H9 (cell line): ENCODE measurements at regions not wholly inside any gene's neighbourhood (a gene's known extent, or its start where the extent isn't known, plus 50 kb on each side); places are given as distances from the start of the nearest gene placed in this dataset.

Source experiments
- DNase-seq: peaks from one replicate; pipeline ENCODE4 v3.0.0-alpha.2; 2017
- H2AFZ ChIP-seq: one replicate; pipeline ENCODE4 v1.6.1; 2013; ENCODE audit warnings: mild to moderate bottlenecking, low read length, control low read depth, moderate library complexity
- H2AK5ac ChIP-seq: 2 replicates; pipeline ENCODE4 v1.6.1; 2013; ENCODE audit warnings: low read length, control low read depth, mixed read lengths; ENCODE audit not compliant: insufficient read length
- H2BK120ac ChIP-seq: one replicate; pipeline ENCODE4 v1.6.1; 2013; ENCODE audit warnings: low read depth, mild to moderate bottlenecking, low read length, control low read depth, inconsistent platforms; ENCODE audit not compliant: poor library complexity, severe bottlenecking
- H2BK12ac ChIP-seq: 2 replicates; pipeline ENCODE4 v1.6.1; 2013; ENCODE audit warnings: low read length, control low read depth, mixed read lengths, low read depth; ENCODE audit not compliant: insufficient read length
- H2BK15ac ChIP-seq: 2 replicates; pipeline ENCODE4 v1.6.1; 2013; ENCODE audit warnings: low read depth, low read length, control low read depth
- H2BK20ac ChIP-seq: one replicate; pipeline ENCODE4 v1.6.1; 2013; ENCODE audit warnings: low read depth, mild to moderate bottlenecking, low read length, control low read depth, inconsistent platforms; ENCODE audit not compliant: poor library complexity, severe bottlenecking
- H2BK5ac ChIP-seq: 2 replicates; pipeline ENCODE4 v1.6.1; 2013; ENCODE audit warnings: low read length, control low read depth, mixed read lengths; ENCODE audit not compliant: insufficient read length
- H3K14ac ChIP-seq: 2 replicates; pipeline ENCODE4 v1.6.1; 2013; ENCODE audit warnings: low read length, control low read depth; ENCODE audit not compliant: insufficient read depth
- H3K18ac ChIP-seq: 2 replicates; pipeline ENCODE4 v1.6.1; 2013; ENCODE audit warnings: low read depth, mild to moderate bottlenecking, mixed read lengths, low read length, control low read depth; ENCODE audit not compliant: insufficient read length
- H3K23ac ChIP-seq: 2 replicates; pipeline ENCODE4 v1.6.1; 2013; ENCODE audit warnings: low read length, control low read depth, mixed read lengths, low read depth; ENCODE audit not compliant: insufficient read length
- H3K23me2 ChIP-seq: 2 replicates; pipeline ENCODE4 v1.6.1; 2013; ENCODE audit warnings: low read depth, mild to moderate bottlenecking, mixed read lengths, low read length, control low read depth; ENCODE audit not compliant: insufficient read length, poor library complexity, severe bottlenecking
- H3K27ac ChIP-seq: 2 replicates; pipeline ENCODE4 v1.5.1; 2013; ENCODE audit warnings: low read length, control low read depth, mixed read lengths, low read depth; ENCODE audit not compliant: insufficient read length
- H3K27me3 ChIP-seq: 2 replicates; pipeline ENCODE4 v1.6.1; 2013; ENCODE audit warnings: low read length, control low read depth, inconsistent platforms; ENCODE audit not compliant: insufficient read depth
- H3K4ac ChIP-seq: 2 replicates; pipeline ENCODE4 v1.6.1; 2013; ENCODE audit warnings: low read depth, mild to moderate bottlenecking, control low read depth, inconsistent platforms, low read length, moderate library complexity
- H3K4me1 ChIP-seq: 2 replicates; pipeline ENCODE4 v1.6.1; 2013; ENCODE audit warnings: low read length, control low read depth, inconsistent platforms; ENCODE audit not compliant: insufficient read depth
- H3K4me2 ChIP-seq: 2 replicates; pipeline ENCODE4 v1.6.1; 2013; ENCODE audit warnings: low read length, control low read depth, mixed read lengths; ENCODE audit not compliant: insufficient read length, insufficient read depth
- H3K56ac ChIP-seq: 2 replicates; pipeline ENCODE4 v1.6.1; 2013; ENCODE audit warnings: low read depth, mild to moderate bottlenecking, mixed read lengths, low read length, control low read depth; ENCODE audit not compliant: insufficient read length
- H3K79me1 ChIP-seq: 2 replicates; pipeline ENCODE4 v1.6.1; 2013; ENCODE audit warnings: low read depth, mild to moderate bottlenecking, moderate library complexity, low read length, control low read depth, inconsistent platforms; ENCODE audit not compliant: insufficient read depth, poor library complexity, severe bottlenecking
- H3K79me2 ChIP-seq: 2 replicates; pipeline ENCODE4 v1.6.1; 2013; ENCODE audit warnings: low read length, control low read depth, inconsistent platforms; ENCODE audit not compliant: insufficient read depth
- H3K9ac ChIP-seq: 2 replicates; pipeline ENCODE4 v1.6.1; 2013; ENCODE audit warnings: low read length, control low read depth, mixed read lengths; ENCODE audit not compliant: insufficient read length; ENCODE audit errors: extremely low read depth
- H3K9me3 ChIP-seq: one replicate; pipeline ENCODE4 v1.6.1; 2013; ENCODE audit warnings: low read depth, low read length, inconsistent platforms; ENCODE audit not compliant: control insufficient read depth
- H3T11ph ChIP-seq: one replicate; pipeline ENCODE4 v1.6.1; 2013; ENCODE audit warnings: mild to moderate bottlenecking, low read length, control low read depth, inconsistent platforms
- H4K20me1 ChIP-seq: one replicate; pipeline ENCODE4 v1.6.1; 2013; ENCODE audit not compliant: control insufficient read depth, insufficient read length, insufficient read depth
- H4K5ac ChIP-seq: 2 replicates; pipeline ENCODE4 v1.6.1; 2013; ENCODE audit warnings: low read depth, mild to moderate bottlenecking, mixed read lengths, low read length, control low read depth; ENCODE audit not compliant: insufficient read length
- H4K8ac ChIP-seq: replicated peaks from 2 replicates; pipeline ENCODE4 v1.6.1; 2013; ENCODE audit warnings: low read length, control low read depth, mixed read lengths, low read depth; ENCODE audit not compliant: insufficient read length
- H4K91ac ChIP-seq: 2 replicates; pipeline ENCODE4 v1.6.1; 2013; ENCODE audit warnings: low read depth, mild to moderate bottlenecking, moderate library complexity, mixed read lengths, low read length, control low read depth; ENCODE audit not compliant: insufficient read length
- H3K27ac Mint-ChIP-seq, 3 experiments: 2 replicates in 2 of 3; 3 replicates in 1 of 3; pipeline ENCODE4 v1.8.0; 2020 to 2021; ENCODE audit warnings: mixed read lengths in 3 of 3, mild to moderate bottlenecking in 1 of 3, moderate library complexity in 1 of 3
- H3K27me3 Mint-ChIP-seq: 2 replicates; pipeline ENCODE4 v1.8.0; 2021; ENCODE audit warnings: low read depth, mild to moderate bottlenecking, moderate library complexity, mixed read lengths
- H3K36me3 Mint-ChIP-seq, 3 experiments: 2 replicates in 2 of 3; 3 replicates in 1 of 3; pipeline ENCODE4 v1.8.0; 2020 to 2021; ENCODE audit warnings: low read depth in 3 of 3, mixed read lengths in 3 of 3; ENCODE audit not compliant: insufficient read depth in 1 of 3
- H3K4me1 Mint-ChIP-seq, 2 experiments: 2 replicates each; pipeline ENCODE4 v1.8.0; 2020; ENCODE audit warnings: mixed read lengths in 2 of 2
- H3K4me3 Mint-ChIP-seq, 2 experiments: 2 replicates in 1 of 2; 3 replicates in 1 of 2; pipeline ENCODE4 v1.8.0; 2020 to 2021; ENCODE audit warnings: mild to moderate bottlenecking in 2 of 2, mixed read lengths in 2 of 2, moderate library complexity in 1 of 2
- H3K9me3 Mint-ChIP-seq, 2 experiments: 2 replicates in 1 of 2; 3 replicates in 1 of 2; pipeline ENCODE4 v1.8.0; 2020; ENCODE audit warnings: mild to moderate bottlenecking in 2 of 2, mixed read lengths in 2 of 2, moderate library complexity in 1 of 2
- WGBS: extraction: QIAGEN DNeasy Blood & Tissue Kit; methylation state at CpG from one replicate; pipeline ENCODE4 v1.1.7; 2013; ENCODE audit warnings: missing lambda C conversion rate, low lambda C conversion rate, mixed read lengths; ENCODE audit not compliant: insufficient read length; ENCODE audit errors: extremely low coverage; 5-methylcytosine and 5-hydroxymethylcytosine counted together
- TF ChIP-seq, protein P1 (sequence below): fragments of 200-600 bp; sonication (generic); conservative IDR thresholded peaks from 3 replicates; pipeline ENCODE4 v1.8.0; 2021; ENCODE audit warnings: antibody characterized with exemption, mild to moderate bottlenecking

DNA sequence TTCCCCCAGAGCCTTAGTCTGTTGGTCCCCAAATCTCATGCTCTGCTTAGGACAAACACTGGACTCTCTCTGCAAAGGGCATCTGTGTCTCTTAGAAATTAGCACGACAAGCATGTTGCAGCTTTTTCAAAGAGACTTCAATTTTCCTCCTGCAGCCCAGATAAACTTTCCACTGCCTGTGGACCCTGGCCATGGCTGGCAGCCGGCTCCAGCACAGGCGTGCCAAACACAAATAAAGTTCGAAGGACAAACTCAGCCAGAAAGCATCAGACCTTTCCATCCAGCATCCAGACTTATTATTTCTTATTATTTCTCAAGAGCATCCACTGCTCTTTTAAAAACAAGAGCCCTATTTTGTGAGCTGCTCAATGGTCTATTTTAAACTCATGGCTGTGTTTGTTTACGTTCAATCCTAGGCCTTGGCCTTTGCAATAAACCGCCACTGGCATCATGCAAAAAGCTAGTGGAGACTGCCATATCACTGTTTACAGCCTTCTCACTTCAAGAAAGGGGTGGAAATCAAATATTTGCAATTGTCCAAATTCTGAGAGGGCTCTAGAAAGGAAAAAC, 300.8 kb downstream of the BCL11A start:
- H3K27me3 Mint-ChIP-seq: peaks cover 1% of the 10 kb centered on the region; the same call in 1 of the 2 replicates
- H3K79me1 ChIP-seq: no peaks in the 10 kb centered on the region
- H3K79me2 ChIP-seq: no peaks in the 10 kb centered on the region
- WGBS: no CpG with 5 or more reads among the region's 6 CpGs
- no peak overlapping the region for H3K9ac ChIP-seq
- no peaks in the 10 kb centered on the region for H3K27me3 ChIP-seq
- no peak overlapping the region for H2AK5ac ChIP-seq
- no peak overlapping the region for H4K91ac ChIP-seq
- H3K36me3 Mint-ChIP-seq: no peaks in the 10 kb centered on the region
- H3K23ac ChIP-seq: no peak overlapping the region
- H2BK15ac ChIP-seq: no peak overlapping the region
- no peak overlapping the region for H2BK5ac ChIP-seq
- H2BK12ac ChIP-seq: no peak overlapping the region
- H3K18ac ChIP-seq: no peak overlapping the region
- no peak overlapping the region for H3K14ac ChIP-seq
- no peaks in the 10 kb centered on the region for H3K9me3 ChIP-seq
- H3K23me2 ChIP-seq: no peaks in the 10 kb centered on the region
- no peak overlapping the region for H3K4ac ChIP-seq
- H2BK20ac ChIP-seq: no peak overlapping the region
- no peak overlapping the region for H4K8ac ChIP-seq
- no peak overlapping the region for H3T11ph ChIP-seq
- H3K4me1 ChIP-seq: no peaks in the 10 kb centered on the region
- TF ChIP-seq, protein P1, sequence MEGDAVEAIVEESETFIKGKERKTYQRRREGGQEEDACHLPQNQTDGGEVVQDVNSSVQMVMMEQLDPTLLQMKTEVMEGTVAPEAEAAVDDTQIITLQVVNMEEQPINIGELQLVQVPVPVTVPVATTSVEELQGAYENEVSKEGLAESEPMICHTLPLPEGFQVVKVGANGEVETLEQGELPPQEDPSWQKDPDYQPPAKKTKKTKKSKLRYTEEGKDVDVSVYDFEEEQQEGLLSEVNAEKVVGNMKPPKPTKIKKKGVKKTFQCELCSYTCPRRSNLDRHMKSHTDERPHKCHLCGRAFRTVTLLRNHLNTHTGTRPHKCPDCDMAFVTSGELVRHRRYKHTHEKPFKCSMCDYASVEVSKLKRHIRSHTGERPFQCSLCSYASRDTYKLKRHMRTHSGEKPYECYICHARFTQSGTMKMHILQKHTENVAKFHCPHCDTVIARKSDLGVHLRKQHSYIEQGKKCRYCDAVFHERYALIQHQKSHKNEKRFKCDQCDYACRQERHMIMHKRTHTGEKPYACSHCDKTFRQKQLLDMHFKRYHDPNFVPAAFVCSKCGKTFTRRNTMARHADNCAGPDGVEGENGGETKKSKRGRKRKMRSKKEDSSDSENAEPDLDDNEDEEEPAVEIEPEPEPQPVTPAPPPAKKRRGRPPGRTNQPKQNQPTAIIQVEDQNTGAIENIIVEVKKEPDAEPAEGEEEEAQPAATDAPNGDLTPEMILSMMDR: no peak
- H4K5ac ChIP-seq: no peak overlapping the region
- no peak overlapping the region for H3K4me3 Mint-ChIP-seq
- H3K56ac ChIP-seq: no peak overlapping the region
- H3K27ac Mint-ChIP-seq: no peak overlapping the region
- no peaks in the 10 kb centered on the region for H3K9me3 Mint-ChIP-seq
- H3K4me1 Mint-ChIP-seq: peaks cover 5% of the 10 kb centered on the region in 2 experiments; a peak in 3 of 4 replicates
- no peak overlapping the region for H2BK120ac ChIP-seq
- H4K20me1 ChIP-seq: no peaks in the 10 kb centered on the region
- no peak overlapping the region for H3K27ac ChIP-seq
- H2AFZ ChIP-seq: no peak overlapping the region
- no peak overlapping the region for H3K4me2 ChIP-seq
- no peak for DNase-seq
